Muscle layer of duodenum (tissue), 2 donors: ENCODE measurements at regions not wholly inside any gene's neighbourhood (a gene's known extent, or its start where the extent isn't known, plus 50 kb on each side); places are given as distances from the start of the nearest gene placed in this dataset.
"Not testable (repeated sequence)": the region's sequence is repeated elsewhere in the genome, so short reads cannot be mapped to it uniquely, and the experiment has no call there.

ENCODE experiments used
- H3K27ac ChIP-seq: one replicate; pipeline ENCODE4 v1.7.0; 2013; ENCODE audit warnings: mild to moderate bottlenecking, low read length
- H3K27me3 ChIP-seq: one replicate; pipeline ENCODE4 v1.7.0; 2013; ENCODE audit warnings: low read depth, mild to moderate bottlenecking, control low read depth, low read length
- H3K36me3 ChIP-seq, 2 donors: one replicate each; pipeline ENCODE4 v1.7.0; 2013; ENCODE audit warnings: low read length in 2 of 2, control low read depth in 1 of 2, mild to moderate bottlenecking in 1 of 2; ENCODE audit not compliant: insufficient read depth in 2 of 2, control insufficient read depth in 1 of 2
- H3K4me1 ChIP-seq, 2 donors: one replicate each; pipeline ENCODE4 v1.7.0; 2013; ENCODE audit warnings: low read length in 2 of 2, mild to moderate bottlenecking in 2 of 2, control low read depth in 1 of 2, moderate library complexity in 1 of 2; ENCODE audit not compliant: insufficient read depth in 2 of 2, control insufficient read depth in 1 of 2
- H3K4me3 ChIP-seq, 2 donors: one replicate each; pipeline ENCODE4 v1.7.0; 2013; ENCODE audit warnings: low read length in 2 of 2, low read depth in 1 of 2, mild to moderate bottlenecking in 1 of 2
- H3K9me3 ChIP-seq, 2 donors: one replicate each; pipeline ENCODE4 v1.7.0; 2013; ENCODE audit warnings: low read length in 2 of 2, control low read depth in 1 of 2, mild to moderate bottlenecking in 1 of 2; ENCODE audit not compliant: control insufficient read depth in 1 of 2
- donor health status: healthy.

DNA sequence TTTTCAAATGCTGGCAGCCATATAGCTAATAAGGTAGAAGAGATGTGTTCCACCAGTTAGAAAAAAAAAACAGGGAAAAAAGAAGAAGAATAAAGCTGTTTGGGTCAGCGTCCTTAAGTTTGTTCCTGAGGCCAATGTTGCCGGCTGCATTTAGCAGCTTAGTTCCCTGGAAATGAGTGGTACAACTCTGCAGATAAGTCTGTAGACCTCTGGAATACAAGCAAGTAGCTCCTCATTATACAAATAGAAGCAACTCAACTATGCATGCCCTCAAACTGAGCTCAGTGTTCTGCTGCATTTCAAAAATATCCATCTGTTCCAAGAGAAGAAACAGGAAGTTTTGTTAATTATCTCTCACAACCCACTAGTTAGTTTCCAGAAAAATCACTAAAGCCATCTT is 181.2 kb upstream of the PKN2 start:
- H3K4me3 ChIP-seq, result no peak overlapping the region
- no peaks in the 10 kb centered on the region for H3K4me1 ChIP-seq
- H3K9me3 ChIP-seq, result no peaks in the 10 kb centered on the region
- H3K27ac ChIP-seq, result no peak overlapping the region
- no peaks in the 10 kb centered on the region for H3K36me3 ChIP-seq
- no peaks in the 10 kb centered on the region for H3K27me3 ChIP-seq

DNA sequence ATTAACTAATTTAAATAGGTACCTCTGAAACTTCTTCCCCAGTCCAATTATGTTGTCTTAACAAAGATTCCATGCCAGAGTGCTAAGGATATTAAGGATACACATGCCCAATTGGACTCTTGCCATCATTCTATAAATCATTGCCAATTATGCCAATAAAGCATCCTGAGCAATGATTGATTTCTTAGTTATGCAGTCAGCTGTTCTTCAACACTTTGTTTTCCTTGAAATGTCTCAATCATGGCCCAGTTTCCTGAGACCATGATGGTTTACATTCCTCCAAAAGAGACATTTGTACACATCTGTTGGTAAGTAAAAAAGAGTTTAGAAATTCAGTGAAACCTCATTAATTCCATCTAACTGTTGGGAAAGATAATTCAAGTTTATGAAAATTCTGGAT is 180.4 kb upstream of the PKN2 start:
- Histone ChIP-seq H3K4me3 (no peak overlapping the region), H3K36me3 (no peaks in the 10 kb centered on the region), H3K27ac (no peak overlapping the region), H3K27me3 (no peaks in the 10 kb centered on the region), H3K4me1 (no peaks in the 10 kb centered on the region), H3K9me3 (no peaks in the 10 kb centered on the region)

GRCh38 chr1:88504601-88505000 is 179.5 kb upstream of the PKN2 start:
- Histone ChIP-seq H3K4me3 (no peak overlapping the region), H3K36me3 (no peaks in the 10 kb centered on the region)

DNA sequence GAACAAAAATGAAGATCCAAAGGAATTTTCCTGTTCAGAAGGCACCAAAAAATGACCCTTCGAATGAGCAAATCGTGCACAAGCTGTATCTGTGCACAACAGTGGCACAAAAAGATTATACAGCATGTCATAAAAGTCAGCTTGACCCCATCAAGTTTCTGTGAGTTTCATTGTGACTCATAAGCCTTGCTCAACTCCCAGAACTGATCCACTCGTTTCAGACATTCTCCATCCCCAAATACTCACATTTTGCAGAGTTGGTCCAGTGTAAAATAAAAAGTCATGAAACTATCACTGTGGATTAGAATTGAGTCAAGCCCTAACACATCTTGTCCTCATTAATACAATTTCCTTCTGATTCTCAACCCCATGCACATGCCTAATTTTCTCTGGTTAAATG is 174.7 kb upstream of the PKN2 start:
- Histone ChIP-seq H3K27me3 (no peaks in the 10 kb centered on the region), H3K36me3 (no peaks in the 10 kb centered on the region)

More at GRCh38 chr1:88504601-88505000, 179.5 kb upstream of the PKN2 start:
- H3K4me1 ChIP-seq, result no peaks in the 10 kb centered on the region
- no peaks in the 10 kb centered on the region for H3K27me3 ChIP-seq
- no peak overlapping the region for H3K27ac ChIP-seq
- no peaks in the 10 kb centered on the region for H3K9me3 ChIP-seq

GRCh38 chr1:88514544-88515060 is 169.5 kb upstream of the PKN2 start:
- Histone ChIP-seq H3K27ac (no peak overlapping the region), H3K4me1 (peaks cover 0 to 13% of the 10 kb centered on the region in 2 donors), H3K9me3 (no peaks in the 10 kb centered on the region), H3K27me3 (no peaks in the 10 kb centered on the region), H3K36me3 (no peaks in the 10 kb centered on the region), H3K4me3 (no peak overlapping the region)

More for the DNA sequence above, 174.7 kb upstream of the PKN2 start:
- H3K9me3 ChIP-seq, result no peaks in the 10 kb centered on the region
- no peak overlapping the region for H3K4me3 ChIP-seq
- no peaks in the 10 kb centered on the region for H3K4me1 ChIP-seq
- H3K27ac ChIP-seq, result no peak overlapping the region

GRCh38 chr1:88517499-88517898 is 166.6 kb upstream of the PKN2 start:
- not testable (repeated sequence) for H3K4me3 ChIP-seq, H3K27me3 ChIP-seq, H3K9me3 ChIP-seq, H3K36me3 ChIP-seq, H3K27ac ChIP-seq
- peaks cover 0 to 17% of the 10 kb centered on the region in 2 donors for H3K4me1 ChIP-seq

GRCh38 chr1:88519156-88519555 is 164.9 kb upstream of the PKN2 start:
- H3K4me3 ChIP-seq, result no peak overlapping the region

DNA sequence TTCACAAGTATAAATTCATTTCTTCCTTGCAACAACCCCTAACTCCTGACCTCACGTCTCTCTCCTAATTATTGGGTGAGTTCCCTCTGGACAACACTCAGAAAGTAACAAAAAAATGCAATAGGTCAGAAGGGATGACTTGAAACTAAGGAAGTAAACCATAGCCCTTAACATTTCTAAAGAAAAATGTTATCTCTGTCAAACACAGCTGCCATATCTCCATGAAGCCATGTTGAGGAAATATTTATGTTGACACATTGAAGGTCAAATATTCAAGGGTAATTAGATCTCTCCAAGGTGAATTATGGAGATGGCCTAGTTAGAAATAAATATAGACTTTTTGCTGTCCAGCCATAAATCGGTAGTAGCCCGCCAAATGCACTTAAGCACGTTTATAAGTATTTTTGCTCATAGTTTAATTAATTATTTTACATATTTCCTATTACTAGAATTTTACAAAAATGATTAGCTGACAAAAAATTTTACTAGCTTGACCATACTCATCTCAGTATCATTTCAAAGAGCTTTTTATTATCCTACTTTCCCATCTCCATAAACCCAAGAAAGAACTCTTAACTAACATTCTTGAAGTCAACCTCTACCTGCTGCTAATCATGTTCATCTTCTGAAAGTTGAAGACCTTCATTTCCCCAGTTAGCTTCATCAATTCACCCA is 160.1 kb upstream of the PKN2 start:
- Histone ChIP-seq H3K27me3 (no peaks in the 10 kb centered on the region), H3K4me1 (peaks cover 0 to 10% of the 10 kb centered on the region in 2 donors), H3K4me3 (no peak overlapping the region), H3K9me3 (no peaks in the 10 kb centered on the region), H3K27ac (no peak overlapping the region), H3K36me3 (no peaks in the 10 kb centered on the region)

More at GRCh38 chr1:88519156-88519555, 164.9 kb upstream of the PKN2 start:
- H3K27me3 ChIP-seq, result no peaks in the 10 kb centered on the region
- no peaks in the 10 kb centered on the region for H3K9me3 ChIP-seq
- no peak overlapping the region for H3K27ac ChIP-seq
- H3K4me1 ChIP-seq, result peaks cover 0 to 17% of the 10 kb centered on the region in 2 donors
- H3K36me3 ChIP-seq, result no peaks in the 10 kb centered on the region

DNA sequence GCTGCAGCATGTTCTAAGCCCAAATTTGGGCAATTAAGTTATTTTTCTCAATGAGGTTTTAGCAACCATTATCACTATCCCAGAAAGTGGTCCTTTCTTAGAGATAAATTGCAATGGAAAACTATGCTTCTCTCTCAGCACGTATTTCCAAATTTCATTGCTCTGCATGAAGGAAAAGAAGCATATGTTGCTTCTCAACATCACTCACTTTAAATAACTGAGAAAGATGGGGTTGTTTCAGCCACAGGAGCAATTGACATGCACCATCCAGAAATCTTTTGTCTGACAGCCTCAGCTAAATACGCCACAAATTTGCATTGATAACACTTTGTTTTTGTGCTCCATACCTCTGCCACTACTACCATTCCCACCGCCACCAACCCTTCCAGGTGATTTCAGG is 157.6 kb upstream of the PKN2 start:
- H3K9me3 ChIP-seq, result no peaks in the 10 kb centered on the region
- H3K27ac ChIP-seq, result no peak overlapping the region
- no peaks in the 10 kb centered on the region for H3K4me1 ChIP-seq
- H3K4me3 ChIP-seq, result no peak overlapping the region
- H3K36me3 ChIP-seq, result no peaks in the 10 kb centered on the region
- no peaks in the 10 kb centered on the region for H3K27me3 ChIP-seq

- Histone ChIP-seq H3K36me3 (no peaks in the 10 kb centered on the region), H3K9me3 (no peaks in the 10 kb centered on the region), H3K27ac (no peak overlapping the region), H3K4me3 (no peak overlapping the region), H3K27me3 (no peaks in the 10 kb centered on the region), H3K4me1 (no peaks in the 10 kb centered on the region)
Measured at GRCh38 chr1:88528792-88529191, 155.3 kb upstream of the PKN2 start.

GRCh38 chr1:88529581-88529980 is 154.5 kb upstream of the PKN2 start:
- no peak overlapping the region for H3K27ac ChIP-seq
- no peaks in the 10 kb centered on the region for H3K27me3 ChIP-seq
- no peaks in the 10 kb centered on the region for H3K4me1 ChIP-seq
- H3K36me3 ChIP-seq, result no peaks in the 10 kb centered on the region
- no peaks in the 10 kb centered on the region for H3K9me3 ChIP-seq
- H3K4me3 ChIP-seq, result no peak overlapping the region

- H3K9me3 ChIP-seq, result no peaks in the 10 kb centered on the region
- H3K36me3 ChIP-seq, result no peaks in the 10 kb centered on the region
- H3K4me3 ChIP-seq, result no peak overlapping the region
- H3K27ac ChIP-seq, result no peak overlapping the region
- H3K27me3 ChIP-seq, result no peaks in the 10 kb centered on the region
- no peaks in the 10 kb centered on the region for H3K4me1 ChIP-seq
Measured at GRCh38 chr1:88530246-88530645, 153.8 kb upstream of the PKN2 start.
